Suppressor macrophage (primary cell): ENCODE measurements at regions not wholly inside any gene's neighbourhood (a gene's known extent, or its start where the extent isn't known, plus 50 kb on each side); places are given as distances from the start of the nearest gene placed in this dataset.

Source experiments
- DNase-seq, 4 experiments: peaks; one replicate each; pipeline ENCODE4 v3.0.0-alpha.2; 2020 to 2022

DNA sequence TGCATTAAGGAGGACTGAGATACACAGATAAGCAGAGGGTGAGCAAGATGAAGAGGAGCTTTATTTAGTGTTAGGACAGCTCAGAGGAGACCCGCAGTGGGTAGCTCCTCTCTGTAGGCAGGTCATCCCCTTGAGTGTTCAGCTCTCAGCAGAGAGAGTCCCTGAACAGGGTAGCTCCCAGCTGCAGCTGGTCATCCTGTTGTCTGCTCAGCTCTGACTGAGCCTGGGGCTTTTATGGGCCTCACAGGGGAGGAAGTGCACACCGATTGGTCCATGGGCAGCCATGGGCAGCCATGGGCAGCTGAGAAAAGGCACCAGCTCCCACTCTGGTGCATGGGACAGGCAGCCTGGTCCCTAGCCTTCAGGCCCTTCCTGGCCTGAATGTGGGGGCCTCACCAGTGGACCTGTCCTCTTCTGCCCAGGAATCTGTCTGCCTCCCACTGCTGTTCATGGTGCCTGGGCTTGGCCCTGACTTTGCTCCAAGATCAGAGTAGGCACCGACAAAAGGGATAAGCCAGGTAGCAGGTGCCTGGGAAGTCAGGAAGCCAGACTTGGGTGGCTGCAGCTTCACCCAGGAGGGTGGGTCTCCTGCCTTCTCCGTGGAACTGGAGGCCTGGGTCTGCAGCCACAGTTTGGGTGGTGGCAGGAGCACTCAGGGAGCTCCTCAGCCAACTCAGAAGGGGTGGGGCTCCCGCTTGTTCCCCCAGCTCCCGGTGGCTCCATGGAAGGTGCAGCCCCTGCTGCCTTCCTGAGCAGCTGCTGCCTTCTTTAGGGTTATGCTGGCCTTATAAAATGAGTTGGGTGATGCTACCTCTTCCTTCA, 54.7 kb downstream of the MYEOV start:
- no peak for DNase-seq

DNA sequence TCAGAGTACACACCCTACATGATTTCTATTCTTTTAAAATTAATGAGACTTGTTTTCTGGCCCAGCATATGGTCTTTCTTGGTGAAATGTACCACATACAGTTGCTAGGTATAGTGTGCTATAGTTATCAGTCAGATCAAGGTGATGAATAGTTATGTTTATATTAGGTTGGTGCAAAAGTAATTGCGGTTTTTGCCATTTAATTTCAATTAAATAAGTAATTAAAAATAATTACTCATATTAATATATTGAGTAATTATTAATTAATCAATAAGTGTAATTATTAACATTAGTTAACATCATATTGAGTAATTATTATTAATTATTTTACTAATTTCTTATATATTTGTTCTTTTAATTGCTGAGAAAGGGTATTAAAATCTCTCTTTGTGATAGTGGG, 56.1 kb downstream of the MYEOV start:
- DNase-seq: no peak

DNA sequence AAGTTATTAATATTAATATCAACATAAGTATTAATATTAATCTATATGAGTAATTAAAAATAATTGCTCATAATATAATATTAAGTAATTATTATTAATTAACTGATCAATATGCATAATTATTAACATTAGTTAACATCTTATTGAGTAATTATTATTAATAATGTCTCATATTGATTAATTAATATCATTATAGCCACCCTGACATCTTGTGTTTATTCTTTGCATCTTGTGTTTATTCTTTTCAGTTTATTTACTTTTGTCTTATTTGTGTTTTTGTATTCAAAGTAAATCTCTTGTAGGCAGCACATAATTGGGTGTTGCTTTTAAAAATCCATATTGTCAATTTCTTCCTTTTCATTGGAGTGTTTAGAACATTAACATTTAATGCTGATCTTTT, 56.6 kb downstream of the MYEOV start:
- no peak for DNase-seq

DNA sequence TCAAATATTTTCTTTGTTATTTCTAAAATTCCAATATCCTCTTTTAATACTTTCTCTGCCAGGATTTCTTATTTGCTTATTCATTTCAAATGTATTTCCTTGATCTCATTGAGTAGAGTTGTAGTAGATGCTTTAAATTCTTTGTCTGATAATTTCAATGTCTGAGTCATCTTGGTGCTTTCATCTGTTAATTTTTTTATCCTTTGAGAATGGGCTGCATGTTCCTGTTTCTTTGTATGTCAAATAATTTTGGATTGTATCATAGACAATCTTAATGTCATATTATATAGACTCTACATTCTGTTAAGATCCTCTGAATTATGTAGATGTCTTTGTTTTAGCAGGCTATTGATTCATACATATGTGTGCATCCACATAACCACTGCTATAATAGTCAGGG, 57.5 kb downstream of the MYEOV start:
- peak in 2 of 4 experiments; percentile 30 to 42 for DNase-seq

DNA sequence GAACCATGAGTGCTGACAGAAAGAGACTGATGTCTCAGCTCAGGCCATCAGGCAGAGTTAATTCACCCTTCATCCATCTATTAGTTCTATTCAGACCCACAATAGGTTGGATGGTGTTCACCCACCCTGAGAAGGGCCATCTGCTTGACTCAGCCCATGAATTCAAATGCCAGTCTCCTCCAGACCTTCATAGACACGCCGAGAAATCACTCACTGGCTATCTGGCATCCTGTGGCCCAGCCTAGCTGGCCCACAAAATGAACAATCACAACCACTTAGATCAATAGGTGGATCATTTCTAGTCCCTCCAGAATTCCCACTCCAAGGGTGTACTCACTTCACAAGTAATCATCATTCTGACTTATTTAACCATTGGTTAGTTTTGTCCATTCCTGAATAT, 58.2 kb downstream of the MYEOV start:
- DNase-seq: no peak

DNA sequence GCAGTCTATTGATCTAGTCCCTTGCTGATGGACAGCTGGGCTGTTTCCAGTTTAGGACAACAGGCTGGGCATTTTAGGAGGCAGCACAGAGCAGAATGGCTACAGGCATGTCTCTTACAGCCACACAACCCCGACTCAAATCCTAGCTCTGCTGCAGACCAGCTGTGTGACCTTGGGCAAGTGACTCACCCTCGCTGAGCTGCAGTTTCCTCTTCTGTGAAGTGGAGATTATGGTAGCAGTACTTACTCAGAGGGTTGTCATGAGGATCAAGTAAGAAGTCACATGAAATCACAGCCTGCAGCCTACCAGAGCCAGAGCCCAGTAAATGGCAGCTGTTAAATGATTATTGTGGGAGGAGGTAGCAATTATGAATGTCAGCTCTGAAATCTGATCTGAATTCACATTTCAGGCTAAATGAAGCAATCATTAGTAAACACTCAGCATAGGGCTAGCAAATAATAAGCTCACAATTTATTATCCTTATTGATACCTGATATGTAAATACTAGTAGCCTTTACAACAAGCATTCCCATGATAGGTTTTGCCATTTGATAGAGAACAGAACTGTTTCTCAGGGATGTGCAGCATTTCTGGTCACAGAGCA, 58.9 kb downstream of the MYEOV start:
- DNase-seq: peak; percentile 79 to 93 (median 88)

DNA sequence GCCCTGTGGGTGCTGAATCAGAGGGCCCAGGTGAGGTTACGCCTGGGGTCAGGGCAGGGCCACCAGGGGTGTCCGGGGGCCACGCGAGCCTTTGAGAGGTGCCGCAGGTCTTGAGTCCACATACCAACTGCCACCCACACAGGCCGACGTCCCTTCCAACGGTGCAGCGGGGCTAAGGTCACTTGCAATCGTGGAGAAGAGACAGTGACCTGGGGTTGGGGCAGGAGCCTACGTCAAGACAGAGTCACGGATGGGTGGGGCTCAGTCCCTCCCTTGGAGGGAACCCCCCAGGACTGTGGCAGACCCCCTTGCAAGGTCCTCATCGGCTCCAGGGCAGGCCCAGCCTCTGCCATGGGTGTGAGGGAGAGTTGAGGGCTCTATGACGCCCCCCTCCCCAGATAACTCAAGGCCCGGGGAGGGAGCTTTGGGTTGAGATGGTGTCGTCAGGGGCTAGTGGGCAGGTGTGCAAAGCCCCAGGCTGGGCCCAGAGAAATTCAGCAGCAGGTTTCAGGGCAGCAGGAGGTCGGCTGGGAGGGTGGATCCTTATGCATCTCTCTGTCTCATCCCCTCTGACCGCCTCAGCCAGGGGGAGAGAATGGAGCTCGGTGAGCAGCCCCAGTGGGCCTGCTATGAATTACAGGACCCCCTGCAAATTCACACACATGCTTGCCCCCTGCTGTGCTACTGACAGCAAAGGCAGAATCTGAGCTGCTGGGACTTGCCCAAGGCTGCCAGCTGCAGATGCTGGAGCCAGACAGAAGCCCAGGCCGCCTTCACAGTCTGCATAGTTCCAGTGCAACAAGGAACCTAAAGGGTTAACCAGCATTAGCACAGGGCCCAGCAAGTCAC, 60.0 kb downstream of the MYEOV start:
- DNase-seq: no peak

DNA sequence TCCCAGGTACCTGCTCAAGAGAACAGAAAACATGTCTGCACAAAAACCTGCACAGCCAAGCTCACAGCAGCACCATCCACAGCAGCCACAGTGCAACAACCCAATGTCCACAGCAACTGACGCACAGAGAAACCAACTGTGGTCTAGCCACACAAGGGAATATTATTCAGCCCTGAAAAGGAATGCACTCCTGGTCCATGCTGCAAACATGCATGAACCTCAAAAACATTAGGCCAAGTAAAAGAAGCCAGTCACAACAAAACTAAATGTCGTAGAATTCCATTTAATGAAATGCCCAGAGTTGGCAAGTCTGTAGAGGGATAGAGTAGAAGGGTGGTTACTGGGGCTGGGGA, 60.6 kb downstream of the MYEOV start:
- DNase-seq: no peak

DNA sequence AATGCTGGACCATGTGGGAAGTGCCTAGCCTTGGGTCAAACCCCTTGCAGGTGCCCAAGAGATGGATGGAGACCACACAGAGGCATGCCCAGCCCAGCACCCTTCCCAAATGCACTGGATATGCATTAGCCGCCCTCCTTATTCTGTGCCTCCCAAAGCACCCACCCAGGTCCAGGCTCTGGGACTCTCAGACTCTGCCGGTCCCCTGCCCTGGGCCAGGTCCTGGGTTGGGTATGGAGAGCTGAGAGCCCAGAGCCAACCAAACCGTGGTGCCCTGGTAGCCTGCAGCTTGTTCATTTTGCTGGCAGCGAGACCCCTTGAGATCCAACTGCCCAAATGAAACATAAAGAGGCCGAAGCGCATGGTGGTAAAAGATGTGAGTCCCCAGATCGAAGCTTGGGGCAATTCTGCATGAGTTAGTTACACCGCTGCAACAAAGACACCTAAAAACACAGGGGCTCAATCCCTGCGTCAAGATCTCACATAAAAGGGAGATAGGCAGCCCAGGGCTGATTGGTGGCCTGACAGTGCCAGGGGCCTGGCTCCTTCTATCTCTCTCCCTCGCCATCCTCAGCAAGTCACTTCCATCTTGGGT, 61.5 kb downstream of the MYEOV start:
- no peak for DNase-seq

DNA sequence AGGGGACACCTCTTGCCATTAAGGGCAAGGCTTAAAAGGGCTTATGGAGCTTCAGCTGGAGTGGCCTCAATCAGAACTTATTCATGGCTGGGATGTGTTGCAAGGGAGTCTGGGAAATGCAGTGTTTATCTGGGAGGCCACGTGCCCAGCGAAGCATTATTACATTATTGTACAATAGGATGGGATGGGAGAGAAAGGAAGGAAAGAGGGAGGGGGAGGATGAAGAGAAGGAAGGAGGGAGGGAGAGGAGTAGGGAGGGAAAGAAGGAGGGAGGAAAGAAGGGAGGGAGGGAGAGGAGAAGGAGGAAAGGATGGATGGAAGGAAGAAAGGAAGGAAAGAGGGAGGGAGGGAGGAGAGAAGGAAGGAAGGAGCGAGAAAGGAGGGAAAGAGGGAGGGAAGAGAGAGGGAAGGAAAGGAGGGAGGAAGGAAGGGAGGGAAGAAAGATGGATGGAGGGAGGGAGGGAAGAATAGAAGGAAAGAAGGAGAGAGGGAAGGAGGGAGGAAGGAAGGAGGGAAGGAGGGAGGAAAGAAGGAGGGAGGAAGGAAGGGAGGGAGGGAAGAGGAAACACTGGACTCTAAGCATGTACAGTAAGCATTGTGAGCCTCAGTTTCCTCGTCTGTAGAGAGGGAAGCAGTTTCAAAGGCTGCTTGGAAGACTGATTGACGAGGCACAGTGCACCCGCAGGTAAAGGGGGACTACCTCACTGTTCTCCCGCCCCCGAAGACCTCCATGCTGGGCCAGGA, 62.2 kb downstream of the MYEOV start:
- no peak for DNase-seq

DNA sequence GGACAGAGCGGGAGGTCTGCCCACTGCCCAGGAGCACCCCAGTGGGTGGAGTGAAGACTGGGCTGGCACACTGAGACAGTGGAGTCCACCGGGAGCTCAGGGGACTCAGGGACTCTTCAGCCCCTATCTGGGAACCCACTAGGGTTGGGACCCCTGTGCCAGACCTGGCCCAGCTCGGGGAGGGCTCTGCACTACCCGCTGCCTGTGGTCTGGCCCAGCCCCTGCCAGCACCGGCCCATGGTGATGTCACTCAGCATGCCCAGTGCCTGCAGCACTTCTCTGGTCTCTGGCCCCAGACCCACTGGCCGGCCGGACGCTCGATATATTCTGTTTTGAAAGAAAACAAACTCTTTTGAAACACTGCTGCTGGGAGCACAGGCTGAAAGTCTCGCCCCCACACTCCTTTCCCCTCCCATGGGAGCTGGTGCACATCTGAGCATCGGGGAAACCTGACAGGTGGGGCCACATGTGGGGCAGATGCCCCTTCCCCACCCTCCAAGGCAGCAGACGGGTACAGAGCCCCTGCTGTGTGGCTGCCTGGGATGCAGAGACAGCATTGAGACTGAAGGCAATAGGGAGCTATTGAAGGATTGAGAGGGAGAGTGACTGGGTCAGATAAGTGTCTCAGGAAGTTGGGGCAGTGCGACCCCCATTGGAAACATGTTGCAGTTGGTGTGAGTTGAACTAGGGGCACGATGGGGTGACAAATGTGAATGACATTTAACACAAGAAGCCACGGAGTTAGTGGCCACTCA, 62.9 kb downstream of the MYEOV start:
- no peak for DNase-seq

DNA sequence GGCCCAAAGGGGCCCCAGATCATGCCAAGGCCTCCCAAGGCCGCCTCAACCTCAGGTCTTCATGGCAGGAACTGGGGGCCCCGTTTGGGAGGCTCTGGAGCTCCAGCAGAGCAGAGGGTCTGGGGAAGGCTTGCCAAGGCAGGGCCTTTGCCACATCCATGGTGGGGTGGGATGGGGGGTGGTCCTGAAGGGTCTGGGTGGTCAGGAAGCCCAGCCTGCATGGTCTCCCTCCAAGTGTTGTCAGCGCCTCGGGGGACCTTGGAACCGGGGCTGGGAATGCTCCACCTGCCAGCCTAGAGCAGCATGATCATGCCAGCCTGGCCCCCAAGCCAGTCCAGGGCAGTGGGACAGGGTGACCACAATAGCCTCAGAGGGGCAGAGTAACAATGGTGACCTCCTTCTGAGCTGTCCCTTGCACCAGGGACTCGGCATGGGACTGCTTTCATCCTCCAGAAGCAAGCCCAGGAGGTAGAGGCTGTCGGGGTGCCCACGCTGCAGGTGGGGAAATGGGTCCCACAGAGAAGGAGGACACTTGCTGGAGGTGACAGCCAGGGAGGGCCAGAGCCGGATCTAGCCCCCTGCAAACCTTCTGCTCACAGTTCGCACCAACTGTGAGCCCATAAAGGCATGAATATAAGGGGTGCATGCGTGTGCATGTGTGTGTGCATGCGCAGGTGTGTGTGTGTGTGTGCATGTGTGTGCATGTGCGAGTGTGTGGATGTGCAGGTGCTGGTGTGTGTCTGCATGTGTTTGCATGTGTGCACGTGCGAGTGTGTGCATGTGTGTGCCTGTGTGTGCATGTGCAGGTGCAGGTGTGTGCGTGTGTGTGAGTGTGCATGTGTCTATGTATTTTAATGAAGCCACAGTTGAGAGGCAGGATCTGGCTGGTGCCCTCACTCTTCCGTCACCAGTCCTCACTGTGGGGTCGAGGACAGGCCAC, 63.8 kb downstream of the MYEOV start:
- no peak for DNase-seq

DNA sequence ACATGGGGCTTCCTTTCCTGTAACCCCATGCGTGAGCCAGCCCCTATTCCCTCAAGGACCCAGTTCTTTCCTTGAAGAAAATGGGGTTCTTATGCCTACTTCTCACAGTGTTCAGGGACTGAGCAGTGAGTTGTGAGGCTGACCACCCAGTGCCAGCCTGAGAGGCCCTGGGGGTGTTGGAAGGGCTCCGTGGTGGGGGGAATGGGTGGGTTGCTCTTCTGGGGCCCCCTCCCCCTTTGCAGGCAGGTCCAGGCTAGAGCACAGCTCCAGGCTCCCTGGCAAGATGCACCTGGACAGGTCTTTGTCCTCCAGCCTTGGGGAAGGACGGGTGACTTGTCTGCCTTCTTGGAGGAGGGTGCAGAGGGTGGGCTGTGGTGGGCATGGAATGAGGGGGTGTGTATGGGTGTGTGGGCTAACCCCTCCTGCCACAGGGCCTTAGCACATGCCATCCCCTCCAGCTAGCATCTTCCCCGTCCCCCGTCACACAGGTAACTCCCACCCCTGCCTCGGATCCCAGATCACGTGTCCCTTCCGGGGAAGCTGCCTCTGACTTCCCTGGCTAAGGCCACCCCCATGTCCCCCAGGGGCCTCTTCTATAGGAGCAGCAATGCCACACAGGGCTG, 64.6 kb downstream of the MYEOV start:
- DNase-seq: no peak

DNA sequence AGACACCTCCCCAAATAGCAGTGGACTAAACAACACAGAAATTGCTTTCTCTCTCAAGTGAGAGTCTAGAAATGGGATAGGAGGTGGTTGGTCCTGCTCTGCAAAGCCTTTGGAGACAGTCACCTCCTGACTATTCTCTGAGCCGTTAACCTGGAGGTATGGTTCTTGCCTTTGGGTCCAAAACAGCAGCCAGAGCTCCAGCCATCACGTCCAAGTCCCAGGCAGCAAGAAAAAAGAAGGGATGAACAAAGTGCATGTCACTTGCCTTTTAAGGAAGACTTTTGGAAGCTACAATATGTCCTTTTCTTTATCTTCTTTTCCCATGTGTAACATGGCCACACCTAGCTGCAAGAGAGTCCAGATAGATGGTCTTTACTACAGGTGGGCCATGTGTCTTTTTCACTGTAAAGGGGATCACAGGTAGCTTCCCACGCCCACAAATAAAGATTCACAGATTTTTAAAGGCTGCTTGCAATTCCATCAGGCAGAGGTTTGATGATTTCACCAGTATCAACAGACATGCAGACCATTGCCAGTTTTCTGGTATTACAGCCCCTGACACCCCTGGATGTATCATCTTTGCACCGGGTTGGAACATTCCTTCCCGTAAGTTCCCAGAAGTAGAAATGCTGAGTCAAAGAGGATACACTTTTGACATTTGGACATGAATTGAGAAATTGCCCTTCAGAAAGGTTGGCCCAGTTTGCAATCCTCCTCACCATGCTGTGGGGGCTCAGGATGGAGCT, 66.0 kb downstream of the MYEOV start:
- peak in 2 of 4 experiments; percentile 38 to 54 for DNase-seq

DNA sequence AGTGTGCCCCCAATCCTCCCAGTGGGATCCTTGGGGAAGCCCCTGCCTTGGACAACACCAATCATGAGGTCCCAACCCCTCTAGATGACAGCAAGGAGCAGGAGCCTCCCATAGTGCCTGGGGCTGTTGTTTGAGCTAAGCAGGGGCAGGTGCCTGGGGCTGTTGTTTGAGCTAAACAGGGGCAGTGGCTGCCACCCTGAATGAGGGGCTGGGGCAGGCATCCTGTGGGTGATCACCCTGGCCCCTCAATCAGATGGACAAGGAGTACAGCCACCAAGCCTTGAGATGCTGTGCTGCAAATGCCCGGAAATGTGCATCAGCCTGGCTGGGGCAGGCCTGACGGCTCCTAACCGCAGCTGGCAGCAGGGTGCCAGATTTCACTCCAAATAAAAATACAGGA, 66.7 kb downstream of the MYEOV start:
- no peak for DNase-seq

DNA sequence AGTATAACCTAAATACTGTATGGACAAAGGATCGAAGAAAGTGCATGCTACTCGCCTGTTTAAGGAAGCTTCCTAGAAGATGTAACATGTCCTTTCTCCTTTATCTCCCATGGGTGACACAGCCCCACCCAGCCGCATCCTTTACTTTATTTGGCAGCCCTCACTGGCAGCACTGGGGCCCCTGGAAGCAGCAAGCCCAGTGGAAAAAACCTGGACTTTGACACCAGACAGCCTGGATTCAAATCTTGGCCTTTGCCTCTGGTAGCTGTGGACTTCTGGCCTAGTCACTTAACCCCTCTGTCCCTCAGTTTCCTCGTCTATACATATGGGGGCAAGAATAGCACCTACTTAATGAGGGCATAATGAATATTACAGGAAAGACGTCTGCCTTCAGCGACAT, 67.1 kb downstream of the MYEOV start:
- DNase-seq: no peak

DNA sequence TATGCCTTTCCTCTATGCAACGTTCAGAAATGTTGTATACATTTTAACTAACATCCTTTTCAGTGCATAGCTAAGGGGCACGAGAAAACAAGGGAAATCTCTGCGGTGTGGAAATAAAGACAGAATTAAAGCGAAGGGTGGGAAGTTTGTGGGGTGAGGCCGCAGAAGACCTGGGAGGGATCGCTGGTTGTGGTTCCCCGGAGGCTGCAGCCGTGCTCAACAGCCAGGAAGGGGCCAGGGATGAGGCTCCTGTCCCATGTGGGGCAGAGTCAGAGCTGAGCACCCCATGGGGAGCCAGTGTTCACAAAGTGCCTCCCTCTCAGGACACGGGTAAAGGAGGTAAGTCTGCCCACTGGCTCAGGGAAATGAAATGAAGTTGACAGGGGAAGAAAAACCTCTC, 67.5 kb downstream of the MYEOV start:
- no peak for DNase-seq

DNA sequence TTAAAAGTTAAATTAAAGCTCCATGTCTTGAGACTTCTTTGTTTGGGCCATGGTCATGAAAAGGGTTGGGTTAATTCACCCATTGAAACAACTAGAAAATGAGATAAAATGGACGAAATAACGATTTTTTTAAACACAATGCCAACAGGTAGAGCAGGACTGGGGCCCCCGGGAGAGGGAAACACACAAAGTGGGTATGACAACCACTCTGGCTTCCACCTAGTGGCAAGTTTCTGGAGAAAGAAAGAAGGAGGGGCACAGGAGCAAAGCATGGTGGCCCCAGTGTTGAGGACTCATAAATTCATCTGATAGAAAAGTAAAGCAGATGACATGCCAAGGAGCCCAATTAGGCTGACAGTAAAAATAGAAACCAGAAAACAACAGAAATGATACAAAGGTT, 68.4 kb downstream of the MYEOV start:
- no peak for DNase-seq

DNA sequence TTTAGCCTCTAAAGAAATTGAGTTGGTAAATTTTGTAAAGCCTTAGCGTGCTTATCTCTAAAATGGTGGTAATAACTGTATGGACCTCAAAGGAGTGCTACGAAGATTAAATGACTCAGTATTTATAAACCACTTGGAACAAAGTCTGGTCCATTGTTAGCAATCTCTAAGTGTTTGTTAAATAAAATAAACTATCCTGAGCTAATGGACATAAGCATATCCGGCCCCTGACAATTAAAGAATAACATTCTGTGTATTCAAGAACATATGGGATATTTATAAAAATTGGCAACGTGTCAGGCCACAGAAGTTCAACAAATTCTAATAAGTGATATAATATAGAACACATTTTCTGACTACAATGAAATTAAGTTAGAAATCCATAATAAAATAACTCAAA, 71.0 kb downstream of the MYEOV start:
- DNase-seq: no peak
